RWPE2 (cell line): ENCODE measurements at regions not wholly inside any gene's neighbourhood (a gene's known extent, or its start where the extent isn't known, plus 50 kb on each side); places are given as distances from the start of the nearest gene placed in this dataset.
"Not testable (repeated sequence)": the region's sequence is repeated elsewhere in the genome, so short reads cannot be mapped to it uniquely, and the experiment has no call there.

Experiments used
- ATAC-seq: fragments of 200-7000 bp; cut with Tn5 transposase; 3 replicates; pipeline ENCODE4 v1.9.1; 2021; ENCODE audit warnings: low read depth
- DNase-seq: peaks from one replicate; pipeline ENCODE4 v3.0.0-alpha.2; 2020; ENCODE audit warnings: low spot score
- H3K27ac ChIP-seq: fragments of 450-650 bp; 2 replicates; pipeline ENCODE4 v1.5.1; 2017; ENCODE audit warnings: mild to moderate bottlenecking; ENCODE audit not compliant: poor library complexity, severe bottlenecking
- H3K27me3 ChIP-seq: fragments of 250-450 bp; sonication (Bioruptor Pico); 2 replicates; pipeline ENCODE4 v1.5.1; 2021; ENCODE audit warnings: mild to moderate bottlenecking, moderate library complexity; ENCODE audit not compliant: insufficient read depth, poor library complexity, severe bottlenecking
- H3K36me3 ChIP-seq: fragments of 250-450 bp; sonication (Bioruptor Pico); 2 replicates; pipeline ENCODE4 v1.5.1; 2020; ENCODE audit warnings: low read depth, mild to moderate bottlenecking, moderate library complexity
- H3K4me1 ChIP-seq: fragments of 250-450 bp; sonication (Bioruptor Pico); 2 replicates; pipeline ENCODE4 v1.5.1; 2021; ENCODE audit warnings: mild to moderate bottlenecking, moderate library complexity; ENCODE audit not compliant: insufficient read depth, poor library complexity, severe bottlenecking
- H3K4me3 ChIP-seq: fragments of 250-450 bp; sonication (Bioruptor Pico); 2 replicates; pipeline ENCODE4 v1.5.1; 2021; ENCODE audit warnings: mild to moderate bottlenecking, moderate library complexity; ENCODE audit not compliant: severe bottlenecking
- H3K9me3 ChIP-seq: fragments of 250-450 bp; sonication (Bioruptor Pico); 2 replicates; pipeline ENCODE4 v1.5.1; 2021; ENCODE audit warnings: mild to moderate bottlenecking, moderate library complexity; ENCODE audit not compliant: severe bottlenecking
- TF ChIP-seq, protein P1 (sequence below): fragments of 450-650 bp; IDR thresholded peaks from one replicate; pipeline ENCODE4 v1.5.1; 2017; ENCODE audit warnings: mild to moderate bottlenecking, moderate library complexity; ENCODE audit not compliant: poor library complexity, severe bottlenecking

GRCh38 chr9:31321686-31322085 lies 1062.8 kb upstream of the ACO1 start:
- no peaks in the 10 kb centered on the region for H3K9me3 ChIP-seq
- H3K36me3 ChIP-seq: no peaks in the 10 kb centered on the region
- no peak for DNase-seq
- H3K4me1 ChIP-seq: no peaks in the 10 kb centered on the region
- no peaks in the 10 kb centered on the region for H3K27me3 ChIP-seq
- H3K27ac ChIP-seq: no peak overlapping the region
- no peak for ATAC-seq
- no peak overlapping the region for H3K4me3 ChIP-seq
- TF ChIP-seq, protein P1, sequence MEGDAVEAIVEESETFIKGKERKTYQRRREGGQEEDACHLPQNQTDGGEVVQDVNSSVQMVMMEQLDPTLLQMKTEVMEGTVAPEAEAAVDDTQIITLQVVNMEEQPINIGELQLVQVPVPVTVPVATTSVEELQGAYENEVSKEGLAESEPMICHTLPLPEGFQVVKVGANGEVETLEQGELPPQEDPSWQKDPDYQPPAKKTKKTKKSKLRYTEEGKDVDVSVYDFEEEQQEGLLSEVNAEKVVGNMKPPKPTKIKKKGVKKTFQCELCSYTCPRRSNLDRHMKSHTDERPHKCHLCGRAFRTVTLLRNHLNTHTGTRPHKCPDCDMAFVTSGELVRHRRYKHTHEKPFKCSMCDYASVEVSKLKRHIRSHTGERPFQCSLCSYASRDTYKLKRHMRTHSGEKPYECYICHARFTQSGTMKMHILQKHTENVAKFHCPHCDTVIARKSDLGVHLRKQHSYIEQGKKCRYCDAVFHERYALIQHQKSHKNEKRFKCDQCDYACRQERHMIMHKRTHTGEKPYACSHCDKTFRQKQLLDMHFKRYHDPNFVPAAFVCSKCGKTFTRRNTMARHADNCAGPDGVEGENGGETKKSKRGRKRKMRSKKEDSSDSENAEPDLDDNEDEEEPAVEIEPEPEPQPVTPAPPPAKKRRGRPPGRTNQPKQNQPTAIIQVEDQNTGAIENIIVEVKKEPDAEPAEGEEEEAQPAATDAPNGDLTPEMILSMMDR: no peak

GRCh38 chr9:31323726-31324444 lies 1060.6 kb upstream of the ACO1 start:
- Histone ChIP-seq H3K27me3 (no peaks in the 10 kb centered on the region), H3K36me3 (no peaks in the 10 kb centered on the region), H3K27ac (no peak overlapping the region), H3K4me3 (no peak overlapping the region), H3K9me3 (no peaks in the 10 kb centered on the region), H3K4me1 (no peaks in the 10 kb centered on the region)
- DNase-seq (no peak), ATAC-seq (no peak)
- TF ChIP-seq, protein P1: no peak

GRCh38 chr9:31325778-31326177 lies 1058.7 kb upstream of the ACO1 start:
- Histone ChIP-seq H3K4me3 (no peak overlapping the region), H3K27ac (no peak overlapping the region), H3K4me1 (no peaks in the 10 kb centered on the region), H3K36me3 (no peaks in the 10 kb centered on the region), H3K27me3 (no peaks in the 10 kb centered on the region), H3K9me3 (no peaks in the 10 kb centered on the region)
- no peak for ATAC-seq
- TF ChIP-seq, protein P1: no peak
- DNase-seq: no peak

DNA sequence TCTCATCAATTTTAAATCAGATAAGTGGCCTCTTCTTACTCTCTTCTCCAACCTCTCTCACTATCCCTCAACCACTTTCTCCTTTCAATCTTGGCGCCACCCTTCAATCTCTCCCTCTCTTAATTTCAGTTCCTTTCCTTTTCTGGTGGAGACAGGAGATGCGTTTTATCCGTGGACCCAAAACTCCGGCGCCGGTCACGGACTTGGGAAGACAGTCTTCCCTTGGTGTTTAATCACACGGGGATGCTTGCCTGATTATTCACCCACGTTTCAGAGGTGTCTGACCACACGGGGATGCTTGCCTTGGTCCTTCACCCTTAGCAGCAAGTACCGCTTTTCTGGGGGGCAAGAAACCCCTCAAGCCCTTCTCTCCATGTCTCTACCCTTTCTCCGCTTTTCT lies 1057.6 kb upstream of the ACO1 start:
- H3K36me3 ChIP-seq, H3K4me3 ChIP-seq, H3K4me1 ChIP-seq, H3K27ac ChIP-seq, H3K27me3 ChIP-seq, DNase-seq, H3K9me3 ChIP-seq, ATAC-seq: not testable (repeated sequence)

- DNase-seq: no peak
- Histone ChIP-seq H3K36me3 (no peaks in the 10 kb centered on the region), H3K27ac (no peak overlapping the region), H3K4me1 (no peaks in the 10 kb centered on the region), H3K4me3 (no peak overlapping the region), H3K27me3 (no peaks in the 10 kb centered on the region), H3K9me3 (no peaks in the 10 kb centered on the region)
- TF ChIP-seq, protein P1: no peak
- ATAC-seq: no peak
These were observed 1049.5 kb upstream of the ACO1 start for GRCh38 chr9:31334837-31335528.
